ENCODE measurements at regions not wholly inside any gene's neighbourhood (a gene's known extent, or its start where the extent isn't known, plus 50 kb on each side); places are given as distances from the start of the nearest gene placed in this dataset.

DNA sequence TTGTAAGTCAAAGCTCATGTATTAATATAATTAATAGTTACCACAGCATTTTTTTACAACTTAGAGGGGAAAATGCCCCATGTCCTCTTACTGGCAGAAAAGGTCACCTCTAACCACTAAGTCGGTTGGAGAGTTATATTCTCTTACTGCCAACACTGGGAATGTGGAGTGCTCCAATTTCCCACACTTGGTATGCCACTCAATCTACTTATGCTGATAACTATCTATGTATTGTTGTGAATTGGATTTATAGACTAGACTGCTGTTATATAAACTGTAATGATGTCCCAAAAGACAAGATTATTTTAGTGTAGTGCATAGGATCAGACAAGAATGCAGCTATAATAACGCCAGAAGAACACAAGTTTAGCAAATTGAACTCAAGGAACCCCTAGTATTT, 2385.2 kb upstream of the C9orf72 start:
- Histone ChIP-seq H3K4me3 (no peak overlapping the region), H3K27ac (no peak overlapping the region), H3K9me3 (no peaks in the 10 kb centered on the region), H3K9ac (ENCODE audit: low read depth in 2 of 2, low read length in 2 of 2) (no peak overlapping the region), H3K27me3 (no peaks in the 10 kb centered on the region), H3K36me3 (no peaks in the 10 kb centered on the region), H3K4me1 (no peaks in the 10 kb centered on the region)
- TF ChIP-seq, protein P1, sequence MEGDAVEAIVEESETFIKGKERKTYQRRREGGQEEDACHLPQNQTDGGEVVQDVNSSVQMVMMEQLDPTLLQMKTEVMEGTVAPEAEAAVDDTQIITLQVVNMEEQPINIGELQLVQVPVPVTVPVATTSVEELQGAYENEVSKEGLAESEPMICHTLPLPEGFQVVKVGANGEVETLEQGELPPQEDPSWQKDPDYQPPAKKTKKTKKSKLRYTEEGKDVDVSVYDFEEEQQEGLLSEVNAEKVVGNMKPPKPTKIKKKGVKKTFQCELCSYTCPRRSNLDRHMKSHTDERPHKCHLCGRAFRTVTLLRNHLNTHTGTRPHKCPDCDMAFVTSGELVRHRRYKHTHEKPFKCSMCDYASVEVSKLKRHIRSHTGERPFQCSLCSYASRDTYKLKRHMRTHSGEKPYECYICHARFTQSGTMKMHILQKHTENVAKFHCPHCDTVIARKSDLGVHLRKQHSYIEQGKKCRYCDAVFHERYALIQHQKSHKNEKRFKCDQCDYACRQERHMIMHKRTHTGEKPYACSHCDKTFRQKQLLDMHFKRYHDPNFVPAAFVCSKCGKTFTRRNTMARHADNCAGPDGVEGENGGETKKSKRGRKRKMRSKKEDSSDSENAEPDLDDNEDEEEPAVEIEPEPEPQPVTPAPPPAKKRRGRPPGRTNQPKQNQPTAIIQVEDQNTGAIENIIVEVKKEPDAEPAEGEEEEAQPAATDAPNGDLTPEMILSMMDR (IDR thresholded peaks at IDR 0.05): no peak
- no peak for DNase-seq
- intact Hi-C loops (cut with DNase I): loop anchor here (5.0 kb wide), 1 partner anchor 219 kb away; no protein-coding TSS in a partner anchor

DNA sequence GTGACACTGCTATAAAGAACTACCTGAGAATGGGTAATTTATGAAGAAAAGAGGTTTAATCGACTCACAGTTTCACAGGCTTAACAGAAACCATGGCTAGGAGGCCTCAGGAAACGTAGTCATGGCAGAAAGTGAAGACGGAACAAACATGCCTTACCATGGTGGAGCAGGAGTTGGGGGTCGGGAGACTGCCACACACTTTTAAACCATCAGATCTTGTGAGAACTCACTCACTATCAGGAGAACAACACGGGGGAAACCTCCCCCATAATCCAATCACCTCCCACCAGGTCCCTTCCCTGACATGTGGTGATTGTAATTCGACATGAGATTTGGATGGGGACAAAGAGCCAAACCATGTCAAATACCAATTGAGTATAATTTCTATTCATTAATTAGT, 2392.6 kb upstream of the C9orf72 start:
- DNase-seq: no peak
- Histone ChIP-seq H3K36me3 (no peaks in the 10 kb centered on the region), H3K9ac (ENCODE audit: low read depth in 2 of 2, low read length in 2 of 2) (no peak overlapping the region), H3K9me3 (no peaks in the 10 kb centered on the region), H3K4me3 (no peak overlapping the region), H3K4me1 (no peaks in the 10 kb centered on the region), H3K27ac (no peak overlapping the region), H3K27me3 (no peaks in the 10 kb centered on the region)
- TF ChIP-seq, protein P1 (IDR thresholded peaks at IDR 0.05): no peak
- intact Hi-C loops (cut with DNase I): no loop called here

DNA sequence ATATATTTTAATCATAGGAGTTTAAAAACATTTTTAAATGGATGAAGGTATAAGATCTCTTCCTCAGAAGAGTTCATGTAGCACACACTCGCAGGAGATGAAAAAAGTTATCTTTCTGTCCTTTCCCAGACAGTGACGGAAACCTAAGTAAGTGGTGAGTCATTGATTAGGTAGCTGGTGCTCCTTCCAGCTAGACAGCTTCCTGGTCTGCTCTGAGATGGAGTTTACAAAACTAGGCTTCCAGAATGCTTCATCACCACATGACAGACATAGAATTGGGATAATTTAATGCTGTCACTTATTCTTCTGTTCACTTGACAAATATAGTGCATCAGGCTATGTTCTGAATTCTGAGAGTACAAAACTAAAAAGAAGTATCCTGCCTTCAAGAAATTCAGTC, 2393.0 kb upstream of the C9orf72 start:
- Histone ChIP-seq H3K27me3 (no peaks in the 10 kb centered on the region), H3K9me3 (no peaks in the 10 kb centered on the region), H3K27ac (no peak overlapping the region), H3K36me3 (no peaks in the 10 kb centered on the region), H3K4me1 (no peaks in the 10 kb centered on the region), H3K9ac (ENCODE audit: low read depth in 2 of 2, low read length in 2 of 2) (no peak overlapping the region), H3K4me3 (no peak overlapping the region)
- intact Hi-C loops (cut with DNase I): no loop called here
- DNase-seq: no peak
- TF ChIP-seq, protein P1 (IDR thresholded peaks at IDR 0.05): no peak

DNA sequence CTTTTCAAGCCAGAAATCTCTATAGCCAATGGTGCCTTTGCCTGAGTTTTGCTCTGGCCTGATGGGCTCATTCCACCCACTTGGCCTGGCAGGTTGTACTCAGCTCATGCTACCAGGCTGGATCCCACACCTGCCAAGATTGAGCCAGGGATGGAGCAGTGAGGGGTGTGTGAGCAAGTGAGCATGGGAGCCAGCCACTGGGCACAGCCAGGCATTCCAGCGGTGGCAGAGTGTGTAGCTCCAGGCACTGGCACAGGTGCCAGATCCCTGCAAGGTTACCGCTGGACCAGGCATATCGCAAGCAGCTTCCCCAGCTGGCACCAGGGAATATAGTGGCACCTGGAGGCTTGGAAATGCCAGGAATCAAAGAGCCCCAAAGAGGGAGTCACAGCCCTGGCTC, 2395.6 kb upstream of the C9orf72 start:
- Histone ChIP-seq H3K27ac (no peak overlapping the region), H3K36me3 (no peaks in the 10 kb centered on the region), H3K4me3 (no peak overlapping the region), H3K9ac (ENCODE audit: low read depth in 2 of 2, low read length in 2 of 2) (no peak overlapping the region), H3K4me1 (no peaks in the 10 kb centered on the region), H3K9me3 (no peaks in the 10 kb centered on the region), H3K27me3 (no peaks in the 10 kb centered on the region)
- TF ChIP-seq, protein P1 (IDR thresholded peaks at IDR 0.05): no peak
- DNase-seq: no peak
- intact Hi-C loops (cut with DNase I): no loop called here

DNA sequence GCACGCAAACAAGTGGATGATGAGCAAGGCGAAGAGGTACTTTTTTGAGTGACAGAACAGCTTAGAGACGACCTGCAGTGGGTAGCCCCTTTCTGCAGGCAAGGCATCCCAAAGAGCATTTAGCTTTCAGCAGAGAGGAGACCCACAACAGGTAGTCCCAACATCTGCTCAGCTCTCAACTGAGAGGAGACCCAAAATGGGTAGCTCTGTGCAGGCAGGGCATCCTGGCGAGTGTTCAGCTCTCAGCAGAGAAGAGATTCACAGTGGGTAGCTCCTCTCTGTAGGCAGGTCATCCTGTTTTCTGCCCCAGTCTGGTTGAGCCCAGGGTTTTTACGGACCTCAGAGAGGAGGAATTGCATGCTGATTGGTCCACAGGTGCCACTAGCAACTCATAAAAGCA, 2396.1 kb upstream of the C9orf72 start:
- Histone ChIP-seq H3K27me3 (no peaks in the 10 kb centered on the region), H3K9me3 (no peaks in the 10 kb centered on the region), H3K4me1 (no peaks in the 10 kb centered on the region), H3K27ac (no peak overlapping the region), H3K4me3 (no peak overlapping the region), H3K9ac (ENCODE audit: low read depth in 2 of 2, low read length in 2 of 2) (no peak overlapping the region), H3K36me3 (no peaks in the 10 kb centered on the region)
- intact Hi-C loops (cut with DNase I): no loop called here
- DNase-seq: no peak
- TF ChIP-seq, protein P1 (IDR thresholded peaks at IDR 0.05): no peak
